SHP77 treated with DMSO at 0.1 percent for 48 hours (cell line): ENCODE measurements at regions not wholly inside any gene's neighbourhood (a gene's known extent, or its start where the extent isn't known, plus 50 kb on each side); places are given as distances from the start of the nearest gene placed in this dataset.
A peak's percentile ranks its signal among the peaks of the same experiment; 100 is the strongest.
"Not testable (repeated sequence)": the region's sequence is repeated elsewhere in the genome, so short reads cannot be mapped to it uniquely, and the experiment has no call there.

ENCODE experiments used
- DNase-seq: peaks from one replicate; lab custom pipeline; 2025; lab: John Stamatoyannopoulos, UW

DNA sequence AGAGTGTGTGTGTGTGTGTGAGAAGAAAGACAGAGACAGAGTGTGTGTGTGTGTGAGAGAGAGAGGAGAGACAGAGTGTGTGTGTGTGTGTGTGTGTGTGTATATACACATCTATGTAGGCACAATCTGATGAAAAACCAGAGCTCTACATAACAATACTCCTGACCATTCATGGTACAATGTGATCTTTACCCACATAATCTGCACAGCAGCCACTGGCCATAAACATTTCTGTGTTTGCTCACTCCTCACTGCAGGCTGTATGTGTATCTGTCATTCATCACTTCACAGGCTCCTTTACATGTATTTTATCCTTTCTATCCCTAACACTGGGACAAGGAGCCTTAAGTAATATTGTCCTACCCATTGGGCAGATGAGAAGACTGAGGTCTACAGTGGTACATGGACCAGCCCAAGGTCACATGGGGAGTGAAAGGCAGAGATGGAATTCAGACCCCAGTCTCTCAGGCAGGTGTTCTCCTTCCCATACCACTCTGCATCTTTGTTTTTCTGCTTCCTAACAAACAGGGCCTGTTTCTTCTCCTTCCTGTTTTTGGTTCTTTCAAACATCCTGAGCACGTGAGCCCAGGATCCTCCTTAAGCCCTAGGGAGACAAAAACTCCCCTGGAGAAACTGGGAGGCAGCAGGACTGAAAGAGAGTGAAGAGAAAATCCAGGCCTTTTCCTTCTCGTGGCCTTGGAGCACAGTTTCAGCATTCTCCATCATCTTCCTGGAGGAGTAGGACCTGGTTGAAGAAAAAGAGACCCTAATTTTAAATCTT is 201.7 kb upstream of the MSX2 start:
- DNase-seq = no peak

- DNase-seq = no peak
These were observed 200.9 kb upstream of the MSX2 start for GRCh38 chr5:174523311-174524071.

GRCh38 chr5:174524351-174524750 is 200.0 kb upstream of the MSX2 start:
- DNase-seq = no peak

DNA sequence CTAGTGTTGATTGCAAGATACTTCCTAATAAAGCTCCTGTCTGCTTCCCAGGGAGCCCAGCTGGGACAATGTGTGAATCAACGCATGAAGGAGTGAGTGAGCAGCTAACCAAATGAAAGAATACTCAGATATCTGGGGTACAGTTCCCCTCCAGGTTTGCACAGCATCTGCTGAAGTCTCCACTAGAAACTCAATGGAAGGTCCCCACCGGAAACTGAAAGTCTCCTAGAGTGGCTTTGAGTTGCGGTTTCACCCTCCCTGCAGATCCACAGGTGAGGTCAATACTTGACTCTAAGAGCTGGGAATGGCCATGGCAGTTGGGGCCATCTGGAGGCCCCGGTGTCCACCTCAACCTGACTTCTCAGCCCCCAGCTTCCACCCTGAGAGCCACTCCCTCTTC is 198.2 kb upstream of the MSX2 start:
- no peak for DNase-seq

GRCh38 chr5:174527916-174528540 is 196.4 kb upstream of the MSX2 start:
- DNase-seq = no peak

GRCh38 chr5:174528821-174529544 is 195.4 kb upstream of the MSX2 start:
- DNase-seq = no peak

- no peak for DNase-seq
These were observed 194.3 kb upstream of the MSX2 start for GRCh38 chr5:174529925-174530681.

- DNase-seq = no peak
These were observed 192.6 kb upstream of the MSX2 start for GRCh38 chr5:174531782-174532191.

GRCh38 chr5:174532455-174533453 is 191.6 kb upstream of the MSX2 start:
- DNase-seq = peak; percentile 2

- DNase-seq = no peak
These were observed 190.6 kb upstream of the MSX2 start for GRCh38 chr5:174533751-174534241.

DNA sequence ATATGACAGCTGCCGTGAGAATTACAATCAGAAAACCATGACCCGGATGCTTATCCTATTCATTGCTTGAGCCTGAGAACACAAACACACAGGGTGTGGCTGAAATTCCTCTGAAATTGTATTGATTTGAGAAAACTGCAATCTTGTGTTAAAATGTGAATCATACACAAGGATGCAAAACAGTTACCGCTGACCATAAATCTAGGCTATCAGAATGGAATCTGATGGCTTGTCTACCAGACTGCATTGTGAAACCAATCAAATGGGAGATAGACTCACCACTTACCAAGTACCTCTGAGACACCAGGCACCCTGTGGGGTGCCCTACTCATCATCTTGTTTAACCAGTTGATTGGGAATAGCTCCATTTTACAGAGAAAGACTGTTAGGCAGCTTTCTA is 188.7 kb upstream of the MSX2 start:
- DNase-seq = no peak

DNA sequence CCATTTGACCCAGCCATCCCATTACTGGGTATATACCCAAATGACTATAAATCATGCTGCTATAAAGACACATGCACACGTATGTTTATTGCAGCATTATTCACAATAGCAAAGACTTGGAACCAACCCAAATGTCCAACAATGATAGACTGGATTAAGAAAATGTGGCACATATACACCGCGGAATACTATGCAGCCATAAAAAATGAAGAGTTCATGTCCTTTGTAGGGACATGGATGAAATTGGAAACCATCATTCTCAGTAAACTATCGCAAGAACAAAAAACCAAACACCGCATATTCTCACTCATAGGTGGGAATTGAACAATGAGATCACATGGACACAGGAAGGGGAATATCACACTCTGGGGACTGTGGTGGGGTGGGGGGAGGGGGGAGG is 184.6 kb upstream of the MSX2 start:
- not testable (repeated sequence) for DNase-seq

- no peak for DNase-seq
These were observed 182.3 kb upstream of the MSX2 start for GRCh38 chr5:174542037-174542436.

GRCh38 chr5:174542471-174542870 is 181.9 kb upstream of the MSX2 start:
- no peak for DNase-seq

GRCh38 chr5:174545926-174546325 is 178.5 kb upstream of the MSX2 start:
- no peak for DNase-seq

DNA sequence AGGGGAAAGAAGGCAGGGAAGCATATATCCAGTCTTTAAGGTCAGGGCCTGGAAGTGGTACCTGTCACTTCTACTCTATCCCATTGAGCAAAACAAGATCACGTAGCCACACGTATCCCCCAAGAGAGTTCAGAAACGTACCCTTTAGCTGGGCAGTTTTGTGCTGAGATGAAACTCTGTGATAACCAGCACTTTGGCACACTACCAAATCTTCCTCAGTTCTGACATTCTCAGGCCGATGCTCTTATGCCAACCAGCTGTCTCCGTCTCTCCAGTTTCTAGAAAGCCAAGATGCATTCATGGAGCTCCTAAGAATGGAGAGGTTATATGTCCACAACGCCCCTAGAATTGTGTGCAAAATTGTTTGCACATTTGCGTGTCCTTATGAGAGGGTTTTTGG is 176.6 kb upstream of the MSX2 start:
- no peak for DNase-seq

- no peak for DNase-seq
These were observed 175.1 kb upstream of the MSX2 start for GRCh38 chr5:174549254-174549653.

DNA sequence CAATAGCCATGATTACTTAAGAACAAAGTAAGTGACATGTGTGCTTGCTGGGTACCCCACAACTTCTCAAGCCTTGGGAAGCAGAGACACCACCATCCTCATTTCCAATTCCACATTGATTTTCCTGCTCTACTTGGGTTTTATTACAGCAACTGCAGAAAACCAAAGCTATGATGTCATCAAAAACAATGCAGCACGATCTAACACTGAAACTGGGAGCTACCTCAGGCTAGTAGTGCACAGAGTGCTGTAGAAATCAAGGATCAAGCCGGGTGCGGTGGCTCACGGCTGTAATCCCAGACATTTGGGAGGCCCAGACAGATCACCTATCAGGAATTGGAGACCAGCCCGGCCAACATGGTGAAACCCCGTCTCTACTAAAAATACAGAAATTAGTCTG is 174.4 kb upstream of the MSX2 start:
- no peak for DNase-seq

DNA sequence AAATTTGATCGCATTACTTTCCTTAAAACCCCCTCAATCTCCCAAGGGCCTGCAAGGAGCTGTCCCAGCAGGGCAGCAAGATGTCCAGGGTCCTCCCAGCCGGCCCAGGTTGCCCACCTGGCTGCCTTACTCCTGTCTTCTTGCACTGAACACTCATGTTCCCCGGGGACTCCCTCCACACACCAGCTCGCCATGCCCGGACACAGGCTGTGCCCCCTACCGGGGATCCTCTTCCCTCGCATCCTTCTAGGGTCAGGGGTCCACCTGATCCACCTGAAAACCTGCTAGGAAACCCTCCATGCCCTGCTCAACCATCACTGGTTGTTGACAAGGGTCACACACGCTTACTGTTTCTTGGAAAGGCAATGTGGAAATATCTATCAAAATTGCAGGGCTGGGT is 172.0 kb upstream of the MSX2 start:
- no peak for DNase-seq

DNA sequence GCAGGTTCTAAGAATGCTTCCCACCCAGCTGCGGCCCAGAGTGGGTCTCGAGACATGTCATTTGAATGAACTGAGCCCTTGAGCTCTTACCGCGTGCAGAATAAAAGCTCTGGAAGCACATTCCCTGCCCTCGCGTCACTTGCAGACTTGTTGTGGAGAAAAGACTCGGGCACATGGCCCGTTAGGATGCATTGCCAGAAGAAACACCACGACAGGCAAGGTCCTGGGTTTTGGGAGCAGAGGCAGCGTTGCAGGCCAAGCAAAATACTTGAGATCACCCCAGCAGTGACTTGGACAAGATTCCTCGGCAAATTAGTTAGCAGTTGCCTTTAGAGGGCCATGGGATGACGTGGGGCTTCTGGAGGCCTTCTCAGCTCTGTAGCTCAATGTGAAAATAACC is 170.8 kb upstream of the MSX2 start:
- no peak for DNase-seq
